ENCODE measurements at regions not wholly inside any gene's neighbourhood (a gene's known extent, or its start where the extent isn't known, plus 50 kb on each side); places are given as distances from the start of the nearest gene placed in this dataset.

DNA sequence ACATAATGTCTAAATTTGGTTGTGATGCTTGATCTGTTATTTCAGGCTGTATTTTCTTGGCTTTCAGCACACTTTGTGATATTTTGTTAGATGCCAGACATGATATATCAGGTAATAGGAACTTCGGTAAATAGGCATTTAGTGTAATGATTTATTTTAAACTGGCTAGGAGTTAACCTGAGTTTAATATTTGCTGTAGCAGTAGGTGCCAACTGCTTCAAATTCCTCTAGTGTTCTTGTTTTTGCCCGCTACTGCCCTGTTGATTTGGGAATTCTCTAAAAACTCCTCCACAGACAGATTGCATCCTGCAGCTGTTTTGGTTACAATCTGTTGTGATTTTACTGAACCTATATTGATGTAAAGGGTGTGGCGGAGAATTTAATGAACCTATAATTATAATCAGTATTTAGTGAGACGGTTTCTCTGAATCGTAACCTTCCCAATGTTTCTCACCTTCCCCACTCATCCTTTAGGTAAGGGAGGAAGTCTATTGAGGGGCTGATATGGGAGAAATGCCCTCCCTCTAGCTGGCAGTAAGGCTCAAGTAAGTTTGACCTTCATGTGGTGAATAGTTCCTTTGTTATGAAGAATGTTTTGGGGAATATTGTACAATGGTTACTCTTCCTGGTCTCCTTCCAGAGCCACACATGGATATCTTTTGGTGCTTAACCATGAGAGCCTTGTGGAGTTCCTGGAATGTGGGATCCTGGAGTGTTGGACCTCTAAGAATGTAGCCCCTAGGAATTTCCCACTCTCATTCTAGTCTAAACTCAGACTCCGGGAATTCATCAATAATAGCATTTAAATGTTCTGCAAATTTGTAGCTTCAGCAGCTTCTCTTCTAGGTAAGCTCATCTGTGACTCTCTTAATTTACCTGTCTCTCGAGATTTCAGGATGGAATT is 634.1 kb downstream of the FSCB start:
- no peak overlapping the region for H3K4me2 ChIP-seq (ENCODE audit: low read length)
- DNase-seq (no peak), ATAC-seq (no peak)
- H3K27me3 ChIP-seq (ENCODE audit: low read length), result no peaks in the 10 kb centered on the region
- no peaks in the 10 kb centered on the region for H4K20me1 ChIP-seq (ENCODE audit: low read length)
- H2AFZ ChIP-seq (ENCODE audit: low read length), result no peak overlapping the region
- CTCF ChIA-PET, result no interaction called here
- H3K4me3 ChIP-seq (ENCODE audit: low read length), result no peak overlapping the region
- no peaks in the 10 kb centered on the region for H3K9me3 ChIP-seq (ENCODE audit: low read length)
- no peaks in the 10 kb centered on the region for H3F3A ChIP-seq (ENCODE audit: low read length, unreplicated experiment)
- H3K9ac ChIP-seq (ENCODE audit: low read length), result no peak overlapping the region
- no TSS peak for BruUV-seq (replicated peaks)
- H3K4me1 ChIP-seq (ENCODE audit: insufficient read depth, low read length), result no peaks in the 10 kb centered on the region
- no peaks in the 10 kb centered on the region for H3K79me2 ChIP-seq (ENCODE audit: low read length)
- TF ChIP-seq EZH2 (IDR thresholded peaks at IDR 0.05; ENCODE audit: low read length, unreplicated experiment), result no peak
- no peak for TF ChIP-seq EZH2phosphoT487 (IDR thresholded peaks at IDR 0.05; ENCODE audit: borderline replicate concordance, low read length)
- TF ChIP-seq, protein P1, sequence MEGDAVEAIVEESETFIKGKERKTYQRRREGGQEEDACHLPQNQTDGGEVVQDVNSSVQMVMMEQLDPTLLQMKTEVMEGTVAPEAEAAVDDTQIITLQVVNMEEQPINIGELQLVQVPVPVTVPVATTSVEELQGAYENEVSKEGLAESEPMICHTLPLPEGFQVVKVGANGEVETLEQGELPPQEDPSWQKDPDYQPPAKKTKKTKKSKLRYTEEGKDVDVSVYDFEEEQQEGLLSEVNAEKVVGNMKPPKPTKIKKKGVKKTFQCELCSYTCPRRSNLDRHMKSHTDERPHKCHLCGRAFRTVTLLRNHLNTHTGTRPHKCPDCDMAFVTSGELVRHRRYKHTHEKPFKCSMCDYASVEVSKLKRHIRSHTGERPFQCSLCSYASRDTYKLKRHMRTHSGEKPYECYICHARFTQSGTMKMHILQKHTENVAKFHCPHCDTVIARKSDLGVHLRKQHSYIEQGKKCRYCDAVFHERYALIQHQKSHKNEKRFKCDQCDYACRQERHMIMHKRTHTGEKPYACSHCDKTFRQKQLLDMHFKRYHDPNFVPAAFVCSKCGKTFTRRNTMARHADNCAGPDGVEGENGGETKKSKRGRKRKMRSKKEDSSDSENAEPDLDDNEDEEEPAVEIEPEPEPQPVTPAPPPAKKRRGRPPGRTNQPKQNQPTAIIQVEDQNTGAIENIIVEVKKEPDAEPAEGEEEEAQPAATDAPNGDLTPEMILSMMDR (conservative IDR thresholded peaks at IDR 0.05; ENCODE audit: low read depth, low read length), result no peak
- H3K36me3 ChIP-seq (ENCODE audit: low read depth, low read length), result no peaks in the 10 kb centered on the region
- no peaks in the 10 kb centered on the region for H3K9me2 ChIP-seq (replicated peaks; ENCODE audit: low read length)
- H3K27ac ChIP-seq (ENCODE audit: low read length), result no peak overlapping the region
- POLR2A ChIA-PET (ENCODE audit: unreplicated experiment), result interaction anchor here (0.7 kb wide), 1 partner anchor 853 kb away, joined by 4 read pairs; no protein-coding TSS in a partner anchor
- intact Hi-C loops (cut with micrococcal nuclease), result no loop called here

GRCh38 chr14:43872222-43872621 is 634.9 kb downstream of the FSCB start:
- H3K9me3 ChIP-seq (ENCODE audit: low read length), result no peaks in the 10 kb centered on the region
- ATAC-seq (no peak), DNase-seq (no peak)
- TF ChIP-seq, protein P1 (conservative IDR thresholded peaks at IDR 0.05; ENCODE audit: low read depth, low read length), result no peak
- no peak for TF ChIP-seq EZH2phosphoT487 (IDR thresholded peaks at IDR 0.05; ENCODE audit: borderline replicate concordance, low read length)
- no peak for TF ChIP-seq EZH2 (IDR thresholded peaks at IDR 0.05; ENCODE audit: low read length, unreplicated experiment)
- no peaks in the 10 kb centered on the region for H3F3A ChIP-seq (ENCODE audit: low read length, unreplicated experiment)
- intact Hi-C loops (cut with micrococcal nuclease), result no loop called here
- H3K4me3 ChIP-seq (ENCODE audit: low read length), result no peak overlapping the region
- no peaks in the 10 kb centered on the region for H3K4me1 ChIP-seq (ENCODE audit: insufficient read depth, low read length)
- no peaks in the 10 kb centered on the region for H3K9me2 ChIP-seq (replicated peaks; ENCODE audit: low read length)
- no peaks in the 10 kb centered on the region for H4K20me1 ChIP-seq (ENCODE audit: low read length)
- no peak overlapping the region for H2AFZ ChIP-seq (ENCODE audit: low read length)
- no peaks in the 10 kb centered on the region for H3K36me3 ChIP-seq (ENCODE audit: low read depth, low read length)
- no peak overlapping the region for H3K9ac ChIP-seq (ENCODE audit: low read length)
- no peak overlapping the region for H3K27ac ChIP-seq (ENCODE audit: low read length)
- no peaks in the 10 kb centered on the region for H3K27me3 ChIP-seq (ENCODE audit: low read length)
- no peaks in the 10 kb centered on the region for H3K79me2 ChIP-seq (ENCODE audit: low read length)
- CTCF ChIA-PET, result no interaction called here
- POLR2A ChIA-PET (ENCODE audit: unreplicated experiment), result interaction anchor here (0.7 kb wide), 1 partner anchor 853 kb away, joined by 4 read pairs; no protein-coding TSS in a partner anchor
- no TSS peak for BruUV-seq (replicated peaks)
- H3K4me2 ChIP-seq (ENCODE audit: low read length), result no peak overlapping the region

GRCh38 chr14:43858981-43859380 is 648.1 kb downstream of the FSCB start:
- no peak for DNase-seq
- Histone ChIP-seq H2AFZ (ENCODE audit: low read length) (no peak overlapping the region), H3F3A (ENCODE audit: low read length, unreplicated experiment) (no peaks in the 10 kb centered on the region), H3K4me3 (ENCODE audit: low read length) (no peak overlapping the region), H3K4me1 (ENCODE audit: insufficient read depth, low read length) (no peaks in the 10 kb centered on the region), H4K20me1 (ENCODE audit: low read length) (no peaks in the 10 kb centered on the region), H3K9me3 (ENCODE audit: low read length) (no peaks in the 10 kb centered on the region), H3K9ac (ENCODE audit: low read length) (no peak overlapping the region), H3K27me3 (ENCODE audit: low read length) (no peaks in the 10 kb centered on the region), H3K27ac (ENCODE audit: low read length) (no peak overlapping the region), H3K9me2 (replicated peaks; ENCODE audit: low read length) (no peaks in the 10 kb centered on the region), H3K79me2 (ENCODE audit: low read length) (no peaks in the 10 kb centered on the region), H3K36me3 (ENCODE audit: low read depth, low read length) (no peaks in the 10 kb centered on the region), H3K4me2 (ENCODE audit: low read length) (no peak overlapping the region)
- intact Hi-C loops (cut with micrococcal nuclease), result no loop called here
- peak; percentile 98 for ATAC-seq
- no peak for TF ChIP-seq EZH2phosphoT487 (IDR thresholded peaks at IDR 0.05; ENCODE audit: borderline replicate concordance, low read length)
- TF ChIP-seq, protein P1 (conservative IDR thresholded peaks at IDR 0.05; ENCODE audit: low read depth, low read length), result no peak
- no peak for TF ChIP-seq EZH2 (IDR thresholded peaks at IDR 0.05; ENCODE audit: low read length, unreplicated experiment)
- POLR2A ChIA-PET (ENCODE audit: unreplicated experiment), result no interaction called here
- CTCF ChIA-PET, result no interaction called here
- BruUV-seq (replicated peaks), result no TSS peak

Data from PC-3 (cell line).